Skeletal muscle satellite cell (primary cell): ENCODE measurements at regions not wholly inside any gene's neighbourhood (a gene's known extent, or its start where the extent isn't known, plus 50 kb on each side); places are given as distances from the start of the nearest gene placed in this dataset.
"Not testable (repeated sequence)": the region's sequence is repeated elsewhere in the genome, so short reads cannot be mapped to it uniquely, and the experiment has no call there.

ENCODE experiments used
- H3K27me3 ChIP-seq: 2 replicates; pipeline ENCODE4 v1.7.0; 2013; ENCODE audit warnings: low read length; ENCODE audit not compliant: control insufficient read depth, insufficient read depth
- H3K36me3 ChIP-seq: 2 replicates; pipeline ENCODE4 v1.7.0; 2013; ENCODE audit warnings: mild to moderate bottlenecking, control low read depth, low read length; ENCODE audit not compliant: insufficient read depth
- H3K4me1 ChIP-seq: 2 replicates; pipeline ENCODE4 v1.7.0; 2013; ENCODE audit warnings: low read length; ENCODE audit not compliant: control insufficient read depth, insufficient read depth
- H3K4me2 ChIP-seq: 2 replicates; pipeline ENCODE4 v1.7.0; 2013; ENCODE audit warnings: mild to moderate bottlenecking, low read length
- H3K4me3 ChIP-seq: 2 replicates; pipeline ENCODE4 v1.7.0; 2013; ENCODE audit warnings: low read length
- H3K9ac ChIP-seq: 2 replicates; pipeline ENCODE4 v1.7.0; 2013; ENCODE audit warnings: mild to moderate bottlenecking, low read depth, low read length, moderate library complexity
- H3K9me3 ChIP-seq: replicated peaks from 2 replicates; pipeline ENCODE4 v1.7.0; 2013; ENCODE audit warnings: mild to moderate bottlenecking, control low read depth, low read length

GRCh38 chr2:215889240-215889969 lies 123.9 kb downstream of the MREG start:
- not testable (repeated sequence) for H3K9ac ChIP-seq, H3K4me3 ChIP-seq, H3K4me2 ChIP-seq, H3K27me3 ChIP-seq, H3K36me3 ChIP-seq, H3K4me1 ChIP-seq, H3K9me3 ChIP-seq

GRCh38 chr2:215888680-215889079 lies 124.7 kb downstream of the MREG start:
- H3K9ac ChIP-seq: no peak overlapping the region
- no peaks in the 10 kb centered on the region for H3K9me3 ChIP-seq
- H3K4me1 ChIP-seq: peaks cover 6% of the 10 kb centered on the region
- no peaks in the 10 kb centered on the region for H3K36me3 ChIP-seq
- H3K27me3 ChIP-seq: no peaks in the 10 kb centered on the region
- H3K4me2 ChIP-seq: no peak overlapping the region
- no peak overlapping the region for H3K4me3 ChIP-seq

GRCh38 chr2:215887303-215887702 lies 126.0 kb downstream of the MREG start:
- H3K4me3 ChIP-seq: no peak overlapping the region
- no peaks in the 10 kb centered on the region for H3K9me3 ChIP-seq
- H3K9ac ChIP-seq: no peak overlapping the region
- H3K4me2 ChIP-seq: no peak overlapping the region
- H3K4me1 ChIP-seq: peaks cover 6% of the 10 kb centered on the region
- no peaks in the 10 kb centered on the region for H3K36me3 ChIP-seq
- H3K27me3 ChIP-seq: no peaks in the 10 kb centered on the region

- no peak overlapping the region for H3K9ac ChIP-seq
- peaks cover 11% of the 10 kb centered on the region for H3K4me1 ChIP-seq
- no peak overlapping the region for H3K4me2 ChIP-seq
- H3K9me3 ChIP-seq: no peaks in the 10 kb centered on the region
- no peak overlapping the region for H3K4me3 ChIP-seq
- no peaks in the 10 kb centered on the region for H3K36me3 ChIP-seq
- no peaks in the 10 kb centered on the region for H3K27me3 ChIP-seq
These were observed 127.3 kb downstream of the MREG start for GRCh38 chr2:215886022-215886421.

GRCh38 chr2:215885536-215885935 lies 127.8 kb downstream of the MREG start:
- H3K36me3 ChIP-seq: no peaks in the 10 kb centered on the region
- no peak overlapping the region for H3K4me3 ChIP-seq
- H3K27me3 ChIP-seq: no peaks in the 10 kb centered on the region
- H3K9ac ChIP-seq: no peak overlapping the region
- H3K4me1 ChIP-seq: peaks cover 16% of the 10 kb centered on the region
- H3K4me2 ChIP-seq: no peak overlapping the region
- H3K9me3 ChIP-seq: no peaks in the 10 kb centered on the region

GRCh38 chr2:215884451-215885087 lies 128.8 kb downstream of the MREG start:
- Histone ChIP-seq H3K36me3 (no peaks in the 10 kb centered on the region), H3K4me1 (peaks cover 19% of the 10 kb centered on the region), H3K9ac (no peak overlapping the region), H3K27me3 (no peaks in the 10 kb centered on the region), H3K9me3 (no peaks in the 10 kb centered on the region), H3K4me2 (no peak overlapping the region), H3K4me3 (no peak overlapping the region)

GRCh38 chr2:215883799-215884198 lies 129.6 kb downstream of the MREG start:
- no peak overlapping the region for H3K4me2 ChIP-seq
- no peaks in the 10 kb centered on the region for H3K36me3 ChIP-seq

GRCh38 chr2:215882689-215883088 lies 130.7 kb downstream of the MREG start:
- peaks cover 19% of the 10 kb centered on the region for H3K4me1 ChIP-seq
- no peaks in the 10 kb centered on the region for H3K27me3 ChIP-seq
- no peak overlapping the region for H3K4me3 ChIP-seq
- no peak overlapping the region for H3K9ac ChIP-seq
- no peak overlapping the region for H3K4me2 ChIP-seq
- H3K36me3 ChIP-seq: no peaks in the 10 kb centered on the region
- no peaks in the 10 kb centered on the region for H3K9me3 ChIP-seq

More at GRCh38 chr2:215883799-215884198, 129.6 kb downstream of the MREG start:
- H3K9ac ChIP-seq: no peak overlapping the region
- no peaks in the 10 kb centered on the region for H3K9me3 ChIP-seq
- peaks cover 19% of the 10 kb centered on the region for H3K4me1 ChIP-seq
- no peaks in the 10 kb centered on the region for H3K27me3 ChIP-seq
- H3K4me3 ChIP-seq: no peak overlapping the region

GRCh38 chr2:215881582-215881981 lies 131.8 kb downstream of the MREG start:
- Histone ChIP-seq H3K9ac (no peak overlapping the region), H3K4me2 (no peak overlapping the region), H3K36me3 (no peaks in the 10 kb centered on the region), H3K9me3 (no peaks in the 10 kb centered on the region), H3K4me3 (no peak overlapping the region), H3K4me1 (peaks cover 19% of the 10 kb centered on the region), H3K27me3 (no peaks in the 10 kb centered on the region)

GRCh38 chr2:215880970-215881369 lies 132.4 kb downstream of the MREG start:
- no peaks in the 10 kb centered on the region for H3K36me3 ChIP-seq
- H3K27me3 ChIP-seq: no peaks in the 10 kb centered on the region
- H3K4me1 ChIP-seq: peaks cover 19% of the 10 kb centered on the region
- no peaks in the 10 kb centered on the region for H3K9me3 ChIP-seq
- no peak overlapping the region for H3K4me2 ChIP-seq
- H3K4me3 ChIP-seq: no peak overlapping the region
- no peak overlapping the region for H3K9ac ChIP-seq

- Histone ChIP-seq H3K4me2 (no peak overlapping the region), H3K4me3 (no peak overlapping the region), H3K9me3 (no peaks in the 10 kb centered on the region), H3K4me1 (peaks cover 19% of the 10 kb centered on the region), H3K9ac (no peak overlapping the region), H3K27me3 (no peaks in the 10 kb centered on the region), H3K36me3 (no peaks in the 10 kb centered on the region)
These were observed 133.1 kb downstream of the MREG start for GRCh38 chr2:215879977-215880940.
